SIG-M5 treated with dmso at 0.1 percent for 504 hours (cell line): ENCODE measurements at regions not wholly inside any gene's neighbourhood (a gene's known extent, or its start where the extent isn't known, plus 50 kb on each side); places are given as distances from the start of the nearest gene placed in this dataset.
"Not testable (repeated sequence)": the region's sequence is repeated elsewhere in the genome, so short reads cannot be mapped to it uniquely, and the experiment has no call there.

Experiments used
- DNase-seq: peaks from one replicate; lab custom pipeline; 2025; ENCODE audit not compliant: unreplicated experiment; lab: John Stamatoyannopoulos, UW

DNA sequence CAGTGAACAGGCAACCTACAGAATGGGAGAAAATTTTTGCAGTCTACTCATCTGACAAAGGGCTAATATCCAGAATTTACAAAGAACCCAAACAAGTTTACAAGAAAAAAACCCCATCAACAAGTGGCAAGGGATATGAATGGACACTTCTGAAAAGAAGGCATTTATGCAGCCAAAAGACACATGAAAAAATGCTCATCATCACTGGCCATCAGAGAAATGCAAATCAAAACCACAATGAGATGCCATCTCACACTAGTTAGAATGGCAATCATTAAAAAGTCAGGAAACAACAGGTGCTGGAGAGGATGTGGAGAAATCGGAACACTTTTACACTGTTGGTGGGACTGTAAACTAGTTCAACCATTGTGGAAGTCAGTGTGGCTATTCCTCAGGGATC is 80.3 kb downstream of the ZNF474 start:
- not testable (repeated sequence) for DNase-seq

DNA sequence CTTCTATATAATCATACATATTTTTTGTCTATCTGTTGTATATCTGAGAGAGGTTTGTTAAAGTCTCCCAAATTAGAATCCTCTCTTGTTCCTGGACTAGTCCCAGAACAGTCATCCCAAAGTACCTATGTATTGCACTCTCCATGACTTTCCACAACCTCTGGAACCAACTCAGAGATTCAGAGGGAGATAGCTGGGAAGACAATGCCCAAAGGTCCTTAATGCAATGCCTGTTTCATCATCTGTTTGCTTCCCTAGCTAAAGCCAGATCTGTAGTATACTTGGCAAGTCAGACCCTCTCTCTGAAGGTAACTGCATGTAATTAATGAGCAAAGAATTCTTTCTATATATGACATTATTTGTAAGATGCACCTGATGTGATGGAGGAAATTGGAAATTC is 89.4 kb downstream of the ZNF474 start:
- DNase-seq: no peak

DNA sequence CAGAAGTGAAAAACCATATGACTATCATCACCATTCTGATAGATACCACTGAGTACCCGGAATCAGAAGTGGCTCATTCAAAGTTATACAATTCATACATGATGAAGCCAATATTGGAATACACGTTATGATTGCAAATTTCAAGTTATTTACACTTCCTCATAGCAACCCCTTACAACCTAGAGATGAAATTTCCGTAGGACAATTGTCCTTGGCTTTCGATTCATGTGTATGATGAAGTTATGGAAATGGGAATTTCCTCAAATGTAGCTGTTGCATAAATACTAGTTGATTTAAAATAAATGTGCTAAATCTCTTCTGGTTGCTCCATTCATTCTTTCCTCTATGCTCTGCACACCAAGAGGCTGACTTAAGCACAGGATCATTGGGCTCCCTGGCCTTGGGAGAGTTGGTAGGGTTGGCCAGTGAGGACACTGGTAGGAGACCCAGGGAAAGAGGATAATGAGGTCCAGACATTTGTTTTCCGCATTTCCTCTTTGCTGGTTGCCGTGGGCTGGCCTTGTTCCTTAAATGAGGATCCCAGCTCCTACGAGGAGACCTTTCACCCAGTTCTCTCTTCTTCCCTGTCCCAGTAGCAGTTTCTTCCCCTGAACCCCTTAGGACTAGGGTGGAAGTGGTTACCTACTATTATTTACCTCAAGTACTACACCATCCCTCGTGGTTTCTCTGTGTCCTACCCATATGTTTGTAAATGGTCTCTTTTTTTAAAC is 90.3 kb downstream of the ZNF474 start:
- DNase-seq: no peak

DNA sequence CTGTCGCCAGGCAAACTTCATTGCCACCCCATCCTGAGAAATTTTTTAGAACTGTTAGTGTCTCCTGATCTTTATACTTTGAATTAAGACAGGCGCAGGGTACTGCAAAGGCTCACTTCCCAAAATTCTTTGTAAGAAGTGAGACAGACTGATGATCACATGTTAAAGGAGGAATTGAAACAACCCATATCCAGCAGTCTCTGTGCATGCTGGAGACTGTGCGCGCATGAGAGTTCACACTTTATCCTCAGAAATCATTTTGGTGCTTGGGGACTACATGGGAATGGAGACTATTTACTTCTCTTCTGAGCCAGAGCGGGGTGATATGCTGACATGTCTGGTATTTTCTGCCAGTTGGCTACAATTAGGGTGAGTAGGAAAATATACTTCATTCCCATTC is 91.2 kb downstream of the ZNF474 start:
- DNase-seq: peak; percentile 12

DNA sequence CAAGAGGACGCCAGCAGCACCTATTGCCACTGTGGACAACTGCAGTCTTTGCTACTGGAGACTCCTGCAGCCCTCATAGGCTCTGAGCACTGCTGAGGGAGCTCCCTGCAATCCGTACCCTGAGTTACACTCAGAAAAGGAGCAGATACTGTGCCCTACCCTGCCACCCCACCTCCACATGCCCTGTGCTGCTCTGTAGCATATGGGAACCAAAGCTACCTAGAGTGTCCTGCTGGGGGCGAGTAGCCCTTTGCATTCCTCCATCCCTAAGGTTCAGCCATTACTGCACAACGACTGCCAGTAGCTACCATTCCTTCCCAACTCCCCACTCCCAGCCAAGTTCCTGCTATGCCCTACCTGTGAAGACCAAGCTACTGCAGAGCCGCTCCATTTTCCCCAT is 90.2 kb upstream of the SNCAIP start:
- no peak for DNase-seq

GRCh38 chr5:122222580-122222979 is 89.5 kb upstream of the SNCAIP start:
- no peak for DNase-seq

- DNase-seq: no peak
Observed at GRCh38 chr5:122228728-122229392, 83.2 kb upstream of the SNCAIP start.

- DNase-seq: no peak
Observed at GRCh38 chr5:122229551-122229950, 82.5 kb upstream of the SNCAIP start.

DNA sequence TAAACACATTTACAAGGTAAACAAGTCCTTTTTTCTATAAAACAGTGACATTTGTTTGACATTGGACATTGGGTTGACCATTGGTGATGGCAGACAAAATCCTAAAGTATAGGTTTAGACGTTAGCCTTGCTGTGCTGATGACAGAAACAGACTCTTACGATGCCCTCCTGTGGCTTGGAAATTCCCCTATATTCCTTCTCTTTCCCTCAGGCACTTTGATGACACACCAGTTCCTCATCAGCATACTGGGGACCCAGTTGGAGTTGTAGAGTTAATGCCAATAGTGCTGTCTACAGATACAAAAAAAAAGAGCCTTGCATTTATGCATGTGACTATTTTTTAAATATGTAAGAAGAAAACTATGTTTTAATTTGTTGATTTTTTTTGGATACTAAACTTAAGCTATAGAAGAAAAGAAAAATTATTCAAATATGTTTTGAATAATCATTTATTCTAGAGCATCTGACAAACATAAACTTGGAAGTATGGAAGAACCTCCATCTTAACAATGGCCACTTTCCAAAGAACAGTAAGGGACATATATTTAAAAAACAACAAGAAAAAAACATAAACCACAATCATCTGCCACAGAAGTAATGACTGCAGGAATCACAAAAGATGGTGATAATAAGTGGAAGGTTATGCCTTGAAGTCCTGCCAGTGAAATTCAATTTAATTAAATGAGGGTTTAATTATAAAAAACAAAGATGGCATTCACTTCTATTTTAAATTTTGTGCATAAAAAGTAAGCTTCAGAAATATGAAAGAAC is 75.6 kb upstream of the SNCAIP start:
- no peak for DNase-seq

DNA sequence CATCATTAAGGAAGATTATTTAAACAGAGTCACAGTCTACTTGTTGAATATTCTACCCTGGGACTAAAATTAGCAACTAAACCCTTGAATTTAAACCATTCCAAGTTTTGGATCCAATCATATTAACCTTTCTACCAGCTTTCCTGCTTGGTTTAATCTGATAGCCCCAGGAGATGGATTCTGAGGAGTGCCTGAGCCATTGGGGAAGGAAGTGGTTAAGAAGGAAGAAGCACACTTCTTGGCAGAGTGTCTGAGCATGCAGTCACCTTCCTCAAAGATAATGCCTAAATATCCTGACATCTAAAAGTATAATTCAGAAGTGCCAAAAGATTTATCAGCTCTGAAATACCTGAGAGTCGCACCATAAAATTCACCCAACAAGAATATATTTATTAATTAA is 74.1 kb upstream of the SNCAIP start:
- DNase-seq: no peak

DNA sequence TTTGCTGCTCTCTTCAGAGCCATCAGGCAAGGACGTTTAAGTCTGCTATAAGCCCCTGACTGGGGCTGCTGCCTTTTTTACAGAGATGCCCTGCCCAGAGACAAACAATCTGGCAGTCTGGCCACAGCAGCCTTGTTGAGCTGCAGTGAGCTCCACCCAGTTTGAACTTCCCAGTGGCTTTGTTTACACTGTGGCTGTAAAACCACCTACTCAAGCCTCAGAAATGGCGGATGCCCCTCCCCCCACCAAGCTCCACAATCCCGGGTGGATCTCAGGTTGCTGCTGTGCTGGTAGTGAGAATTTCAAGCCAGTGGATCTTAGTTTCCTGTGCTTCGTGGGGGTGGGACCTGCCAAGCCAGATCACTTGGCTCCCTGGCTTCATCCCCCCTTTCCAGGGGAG is 59.7 kb upstream of the SNCAIP start:
- DNase-seq: no peak

- no peak for DNase-seq
Observed at GRCh38 chr5:122253794-122254193, 58.2 kb upstream of the SNCAIP start.

GRCh38 chr5:122256388-122256787 is 55.6 kb upstream of the SNCAIP start:
- no peak for DNase-seq

- DNase-seq: no peak
Observed at GRCh38 chr5:122257000-122257399, 55.0 kb upstream of the SNCAIP start.

GRCh38 chr5:122258241-122258640 is 53.8 kb upstream of the SNCAIP start:
- DNase-seq: no peak

DNA sequence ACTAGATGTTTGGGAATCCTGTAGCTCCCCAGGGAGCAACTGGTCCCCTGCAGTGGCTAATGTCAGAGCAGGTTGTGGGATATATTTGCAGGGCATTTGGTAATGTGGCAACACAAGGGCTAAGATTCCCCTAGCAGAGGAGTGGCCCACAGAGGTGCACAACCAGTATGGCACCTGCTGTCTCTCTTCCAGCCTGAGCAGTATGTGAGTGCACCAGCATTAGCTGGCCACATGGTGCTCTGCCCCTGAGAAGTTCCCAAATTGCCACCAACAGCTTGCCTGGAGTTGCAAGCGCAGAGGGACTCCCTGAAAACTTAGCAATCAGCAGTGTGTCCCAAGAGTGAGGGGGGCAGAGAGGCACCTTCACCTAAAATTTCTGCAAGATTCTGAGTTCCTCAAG is 53.2 kb upstream of the SNCAIP start:
- no peak for DNase-seq

- no peak for DNase-seq
Observed at GRCh38 chr5:122259995-122260394, 52.0 kb upstream of the SNCAIP start.

DNA sequence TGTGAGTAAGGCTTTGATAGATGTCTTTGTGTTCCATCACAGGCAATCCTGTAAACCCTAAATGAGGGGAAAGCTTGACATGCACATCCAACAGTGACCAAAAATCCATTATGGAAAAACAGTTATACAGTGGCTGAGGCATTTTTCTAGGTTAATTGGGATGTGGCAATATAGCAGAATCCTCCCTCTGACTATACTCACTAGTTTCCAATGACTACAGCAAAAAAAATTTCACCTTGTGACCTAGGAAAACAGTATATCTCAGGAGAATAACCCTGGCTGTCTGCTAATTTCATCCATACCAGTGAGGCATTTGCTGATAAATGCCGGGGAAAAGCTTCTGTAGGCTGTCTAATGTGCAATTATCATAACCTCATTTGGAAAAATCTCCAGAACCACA is 49.9 kb upstream of the SNCAIP start:
- DNase-seq: no peak
